CD4-positive, alpha-beta T cell (primary cell): ENCODE measurements at regions not wholly inside any gene's neighbourhood (a gene's known extent, or its start where the extent isn't known, plus 50 kb on each side); places are given as distances from the start of the nearest gene placed in this dataset.

Experiments used
- ATAC-seq: fragments of 200-7000 bp; cut with Tn5 transposase; one replicate; pipeline ENCODE4 v1.10.0; 2022; ENCODE audit warnings: mild to moderate bottlenecking; ENCODE audit not compliant: poor library complexity
- CTCF ChIA-PET: fragments of 350-600 bp; sonication (Branson Sonifier 250); formaldehyde crosslinking; loops from one replicate; lab custom pipeline; 2021; ENCODE audit warnings: antibody characterized with exemption, inconsistent platforms; lab: Charles Lee
- POLR2A ChIA-PET: fragments of 350-600 bp; sonication (Branson Sonifier 250); formaldehyde crosslinking; loops from one replicate; lab custom pipeline; 2021; ENCODE audit warnings: antibody characterized with exemption, inconsistent platforms; lab: Charles Lee
- DNase-seq, 14 experiments: peaks; one replicate each; pipeline ENCODE4 v3.0.0-alpha.2; 2013 to 2020; ENCODE audit warnings: mixed read lengths in 2 of 14
- H3K27ac ChIP-seq, 2 donors: one replicate each; pipeline versions ENCODE4 v1.5.1 to v1.7.0; 2013; ENCODE audit warnings: low read length in 2 of 2, low read depth in 1 of 2, mild to moderate bottlenecking in 1 of 2
- H3K27me3 ChIP-seq, 2 experiments: 1 replicate in 1 of 2; 2 replicates in 1 of 2; pipeline versions ENCODE4 v1.6.1 to v1.7.0; 2013; ENCODE audit warnings: low read length in 2 of 2, control low read depth in 1 of 2, mild to moderate bottlenecking in 1 of 2, moderate library complexity in 1 of 2; ENCODE audit not compliant: insufficient read depth in 2 of 2, control insufficient read depth in 1 of 2
- H3K36me3 ChIP-seq: one replicate; pipeline ENCODE4 v1.6.1; 2013; ENCODE audit warnings: low read length, control low read depth; ENCODE audit not compliant: insufficient read depth
- H3K4me1 ChIP-seq: one replicate; pipeline ENCODE4 v1.6.1; 2013; ENCODE audit warnings: low read length, control low read depth; ENCODE audit not compliant: insufficient read depth
- H3K4me3 ChIP-seq: one replicate; pipeline ENCODE4 v1.5.1; 2013; ENCODE audit warnings: mild to moderate bottlenecking, low read length, moderate library complexity
- H3K9me3 ChIP-seq, 2 experiments: 1 replicate in 1 of 2; 2 replicates in 1 of 2; pipeline versions ENCODE4 v1.6.1 to v1.7.0; 2013; ENCODE audit warnings: low read length in 2 of 2, mild to moderate bottlenecking in 2 of 2, control low read depth in 1 of 2, moderate library complexity in 1 of 2; ENCODE audit not compliant: control insufficient read depth in 1 of 2, insufficient read depth in 1 of 2
- H3K27ac Mint-ChIP-seq: one replicate; pipeline ENCODE4 v1.8.0; 2020; ENCODE audit warnings: mixed read lengths
- H3K27me3 Mint-ChIP-seq: one replicate; pipeline ENCODE4 v1.8.0; 2021; ENCODE audit warnings: mixed read lengths
- H3K36me3 Mint-ChIP-seq: one replicate; pipeline ENCODE4 v1.8.0; 2021; ENCODE audit warnings: low read depth, mixed read lengths
- H3K4me1 Mint-ChIP-seq: one replicate; pipeline ENCODE4 v1.8.0; 2021; ENCODE audit warnings: low read depth, mixed read lengths
- H3K4me3 Mint-ChIP-seq: one replicate; pipeline ENCODE4 v1.8.0; 2020; ENCODE audit warnings: mild to moderate bottlenecking, mixed read lengths
- H3K9me3 Mint-ChIP-seq: one replicate; pipeline ENCODE4 v1.8.0; 2020; ENCODE audit warnings: mixed read lengths
- intact Hi-C, 2 experiments: fragments of 100-400 bp; cut with DNase I in 1 of 2; cut with micrococcal nuclease in 1 of 2; formaldehyde crosslinking; loops; one replicate each; pipeline versions ENCODE4 v1.15.1 to v1.9.0; 2023 to 2025; cut with DNase I, micrococcal nuclease
- TF ChIP-seq, protein P1 (sequence below): fragments of 200-600 bp; IDR thresholded peaks from one replicate; pipeline ENCODE4 v1.8.0; 2022; ENCODE audit warnings: antibody characterized with exemption, mild to moderate bottlenecking

- intact Hi-C loops = no loop called here
- H3K27me3 ChIP-seq = no peaks in the 10 kb centered on the region
- no peak overlapping the region for H3K4me3 Mint-ChIP-seq
- no peak overlapping the region for H3K27ac Mint-ChIP-seq
- ChIA-PET CTCF (interaction anchor here (1.1 kb wide), 1 partner anchor 11 kb away, joined by 3 read pairs; no protein-coding TSS in a partner anchor), POLR2A (no interaction called here)
- H3K9me3 ChIP-seq = peaks cover 3 to 5% of the 10 kb centered on the region in 2 experiments
- H3K36me3 Mint-ChIP-seq = no peaks in the 10 kb centered on the region
- TF ChIP-seq, protein P1, sequence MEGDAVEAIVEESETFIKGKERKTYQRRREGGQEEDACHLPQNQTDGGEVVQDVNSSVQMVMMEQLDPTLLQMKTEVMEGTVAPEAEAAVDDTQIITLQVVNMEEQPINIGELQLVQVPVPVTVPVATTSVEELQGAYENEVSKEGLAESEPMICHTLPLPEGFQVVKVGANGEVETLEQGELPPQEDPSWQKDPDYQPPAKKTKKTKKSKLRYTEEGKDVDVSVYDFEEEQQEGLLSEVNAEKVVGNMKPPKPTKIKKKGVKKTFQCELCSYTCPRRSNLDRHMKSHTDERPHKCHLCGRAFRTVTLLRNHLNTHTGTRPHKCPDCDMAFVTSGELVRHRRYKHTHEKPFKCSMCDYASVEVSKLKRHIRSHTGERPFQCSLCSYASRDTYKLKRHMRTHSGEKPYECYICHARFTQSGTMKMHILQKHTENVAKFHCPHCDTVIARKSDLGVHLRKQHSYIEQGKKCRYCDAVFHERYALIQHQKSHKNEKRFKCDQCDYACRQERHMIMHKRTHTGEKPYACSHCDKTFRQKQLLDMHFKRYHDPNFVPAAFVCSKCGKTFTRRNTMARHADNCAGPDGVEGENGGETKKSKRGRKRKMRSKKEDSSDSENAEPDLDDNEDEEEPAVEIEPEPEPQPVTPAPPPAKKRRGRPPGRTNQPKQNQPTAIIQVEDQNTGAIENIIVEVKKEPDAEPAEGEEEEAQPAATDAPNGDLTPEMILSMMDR = no peak
- no peak overlapping the region for H3K27ac ChIP-seq
- H3K4me3 ChIP-seq = no peak overlapping the region
- no peaks in the 10 kb centered on the region for H3K27me3 Mint-ChIP-seq
- no peaks in the 10 kb centered on the region for H3K4me1 ChIP-seq
- no peaks in the 10 kb centered on the region for H3K36me3 ChIP-seq
- DNase-seq = no peak
- no peaks in the 10 kb centered on the region for H3K4me1 Mint-ChIP-seq
- H3K9me3 Mint-ChIP-seq = no peaks in the 10 kb centered on the region
- no peak for ATAC-seq
Observed at GRCh38 chr12:13584541-13584940, 388.0 kb downstream of the EMP1 start.

DNA sequence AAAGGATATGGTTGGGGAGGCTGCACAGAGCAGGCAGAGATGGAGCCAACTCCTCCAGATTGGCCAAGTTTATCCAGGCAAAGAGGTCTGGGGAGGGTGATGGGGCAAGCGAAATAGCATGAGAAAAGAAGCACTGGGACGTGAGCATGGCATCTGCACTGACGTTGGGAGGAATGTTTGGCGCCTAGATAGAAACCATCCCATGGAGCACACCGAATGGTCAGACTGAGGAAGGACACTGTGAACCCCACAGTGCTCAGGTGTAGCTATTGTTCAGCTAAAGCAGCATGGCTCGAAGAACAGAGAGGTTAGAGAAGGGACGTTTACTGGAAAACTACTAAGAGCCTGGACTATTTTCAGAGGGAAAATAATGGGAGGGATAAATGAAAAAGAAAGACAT, 387.1 kb downstream of the EMP1 start:
- intact Hi-C loops = no loop called here
- TF ChIP-seq, protein P1 = no peak
- Mint-ChIP-seq H3K27me3 (no peaks in the 10 kb centered on the region), H3K27ac (no peak overlapping the region), H3K9me3 (no peaks in the 10 kb centered on the region), H3K36me3 (no peaks in the 10 kb centered on the region), H3K4me1 (no peaks in the 10 kb centered on the region), H3K4me3 (no peak overlapping the region)
- POLR2A ChIA-PET = no interaction called here
- H3K27me3 ChIP-seq = no peaks in the 10 kb centered on the region
- no peak overlapping the region for H3K27ac ChIP-seq
- H3K4me3 ChIP-seq = no peak overlapping the region
- DNase-seq = no peak
- no peaks in the 10 kb centered on the region for H3K36me3 ChIP-seq
- no peaks in the 10 kb centered on the region for H3K4me1 ChIP-seq
- CTCF ChIA-PET = no interaction called here
- no peak for ATAC-seq
- peaks cover 3 to 5% of the 10 kb centered on the region in 2 experiments for H3K9me3 ChIP-seq

DNA sequence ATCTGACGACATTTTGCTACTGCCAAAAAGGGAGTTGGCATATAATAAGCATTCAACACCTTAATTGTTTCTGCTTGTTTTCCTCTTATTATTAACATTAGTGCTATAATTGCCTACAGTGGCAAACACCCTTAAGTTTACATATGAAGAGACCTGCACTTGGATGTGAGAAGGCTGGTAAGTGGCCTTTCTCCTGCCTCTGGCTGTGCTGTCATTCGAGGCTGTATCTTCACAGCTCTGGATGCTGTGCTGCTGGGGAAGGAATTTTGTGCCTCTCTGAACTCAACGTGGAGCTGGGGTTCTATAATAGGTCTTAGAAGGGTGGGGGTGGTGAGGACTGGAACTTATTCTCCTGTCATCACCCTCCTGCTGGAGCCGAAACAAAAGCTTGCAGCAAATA, 385.9 kb downstream of the EMP1 start:
- Mint-ChIP-seq H3K27ac (no peak overlapping the region), H3K36me3 (no peaks in the 10 kb centered on the region)
- POLR2A ChIA-PET = no interaction called here

More for the DNA sequence above, 385.9 kb downstream of the EMP1 start:
- TF ChIP-seq, protein P1 = no peak
- Mint-ChIP-seq H3K9me3 (no peaks in the 10 kb centered on the region), H3K27me3 (no peaks in the 10 kb centered on the region), H3K4me1 (no peaks in the 10 kb centered on the region), H3K4me3 (no peak overlapping the region)
- Histone ChIP-seq H3K4me3 (no peak overlapping the region), H3K27me3 (no peaks in the 10 kb centered on the region), H3K4me1 (no peaks in the 10 kb centered on the region), H3K9me3 (peaks cover 3 to 5% of the 10 kb centered on the region in 2 experiments), H3K27ac (no peak overlapping the region), H3K36me3 (no peaks in the 10 kb centered on the region)
- CTCF ChIA-PET = no interaction called here
- DNase-seq (no peak), ATAC-seq (no peak)
- intact Hi-C loops = no loop called here
